GM12878 (cell line): ENCODE measurements at regions not wholly inside any gene's neighbourhood (a gene's known extent, or its start where the extent isn't known, plus 50 kb on each side); places are given as distances from the start of the nearest gene placed in this dataset.

Source experiments
- ATAC-seq: fragments of 200-7000 bp; cut with Tn5 transposase; 3 replicates; pipeline ENCODE4 v1.9.1; 2020; ENCODE audit warnings: mild to moderate bottlenecking, moderate library complexity
- BruUV-seq: library from RNA; stranded (reverse); fragments of 400-500 nt; replicated peaks from 2 replicates; lab custom pipeline; 2021; lab: Mats Ljungman, UMichigan
- CTCF ChIA-PET: fragments of 300-600 bp; sonication (Branson Sonifier 250); formaldehyde crosslinking; extraction: SDS; loops from one replicate; lab custom pipeline; 2021; ENCODE audit warnings: inconsistent platforms; lab: Yijun Ruan, JAX
- POLR2A ChIA-PET: fragments of 350-600 bp; formaldehyde crosslinking; extraction: SDS; loops from one replicate; lab custom pipeline; 2021; ENCODE audit warnings: inconsistent platforms; lab: Charles Lee
- RAD21 ChIA-PET: fragments of 300-600 bp; sonication (Branson Sonifier 250); formaldehyde crosslinking; loops from one replicate; lab custom pipeline; 2023; ENCODE audit warnings: antibody characterized with exemption; ENCODE audit not compliant: unreplicated experiment; lab: Charles Lee
- SMC1A ChIA-PET: fragments of 300-600 bp; sonication (Branson Sonifier 250); formaldehyde crosslinking; loops from one replicate; lab custom pipeline; 2023; ENCODE audit not compliant: unreplicated experiment, uncharacterized antibody; lab: Charles Lee
- DNase-seq: peaks from one replicate; pipeline ENCODE4 v3.0.0-alpha.2; 2011; ENCODE audit warnings: low read depth, low spot score
- FAIRE-seq: peaks from 3 replicates; lab custom pipeline; 2011; peaks lifted over from hg19 to GRCh38; lab: Jason Lieb, UNC
- H2AFZ ChIP-seq: 2 replicates; pipeline ENCODE4 v1.6.0; 2011; ENCODE audit warnings: low read depth, low read length, control low read depth; ENCODE audit not compliant: control insufficient read depth
- H3K27ac ChIP-seq: 2 replicates; pipeline ENCODE4 v1.5.1; 2011; ENCODE audit warnings: control low read depth; ENCODE audit not compliant: control insufficient read depth, insufficient read depth
- H3K27me3 ChIP-seq, 2 experiments: replicated peaks in 1 of 2; 2 replicates each; pipeline versions ENCODE4 v1.6.0 to v1.6.1; 2011; ENCODE audit warnings: low read length in 1 of 2; ENCODE audit not compliant: control insufficient read depth in 2 of 2, insufficient read depth in 2 of 2
- H3K36me3 ChIP-seq, 2 experiments: 2 replicates each; pipeline ENCODE4 v1.5.1; 2011; ENCODE audit warnings: low read length in 1 of 2; ENCODE audit not compliant: control insufficient read depth in 2 of 2, insufficient read depth in 2 of 2
- H3K4me1 ChIP-seq: 2 replicates; pipeline ENCODE4 v1.6.1; 2011; ENCODE audit warnings: mild to moderate bottlenecking, low read length, moderate library complexity, mixed read lengths; ENCODE audit not compliant: control insufficient read depth, insufficient read depth
- H3K4me2 ChIP-seq: 2 replicates; pipeline ENCODE4 v1.6.0; 2011; ENCODE audit warnings: control low read depth; ENCODE audit not compliant: control insufficient read depth, insufficient read depth
- H3K4me3 ChIP-seq: fragments of 200-600 bp; sonication (generic); 2 replicates; pipeline ENCODE4 v1.5.1; 2016
- H3K79me2 ChIP-seq: 2 replicates; pipeline ENCODE4 v1.6.0; 2011; ENCODE audit warnings: low read length; ENCODE audit not compliant: control insufficient read depth, insufficient read depth
- H3K9ac ChIP-seq: 2 replicates; pipeline ENCODE4 v1.8.0; 2011; ENCODE audit warnings: low read length, control low read depth, mixed read lengths; ENCODE audit not compliant: control insufficient read depth, insufficient read depth
- H3K9me3 ChIP-seq: replicated peaks from 3 replicates; pipeline ENCODE4 v1.5.1; 2011; ENCODE audit warnings: mild to moderate bottlenecking, low read length; ENCODE audit not compliant: control insufficient read depth, insufficient read depth
- H4K20me1 ChIP-seq: 2 replicates; pipeline ENCODE4 v1.6.0; 2011; ENCODE audit not compliant: control insufficient read depth, insufficient read depth
- ATF7 ChIP-seq: fragments of 450-650 bp; IDR thresholded peaks from 2 replicates; pipeline ENCODE4 v1.6.1; 2016; ENCODE audit warnings: low read depth, mild to moderate bottlenecking
- KLF5 ChIP-seq: fragments of 450-650 bp; IDR thresholded peaks from 2 replicates; pipeline ENCODE4 v1.6.1; 2014; ENCODE audit warnings: mild to moderate bottlenecking; ENCODE audit not compliant: partially characterized antibody
- MTA2 ChIP-seq: fragments of 450-650 bp; IDR thresholded peaks from 2 replicates; pipeline ENCODE4 v1.6.1; 2016; ENCODE audit warnings: low read depth, mild to moderate bottlenecking, moderate library complexity
- MTA3 ChIP-seq: IDR thresholded peaks from 2 replicates; pipeline ENCODE4 v1.6.1; 2012; ENCODE audit warnings: low read length, inconsistent platforms, borderline replicate concordance
- MYB ChIP-seq: fragments of 150-350 bp; IDR thresholded peaks from 2 replicates; pipeline ENCODE4 v1.6.1; 2014; ENCODE audit warnings: mild to moderate bottlenecking, low read depth, low read length, borderline replicate concordance
- NFYB ChIP-seq: IDR thresholded peaks from 2 replicates; pipeline ENCODE4 v1.6.1; 2011; ENCODE audit warnings: low read depth, mild to moderate bottlenecking, low read length, improper control_type of control experiment, moderate library complexity; ENCODE audit not compliant: insufficient read depth
- NR2C1 ChIP-seq: fragments of 450-650 bp; IDR thresholded peaks from 2 replicates; pipeline ENCODE4 v1.6.1; 2017; ENCODE audit warnings: antibody characterized with exemption, mild to moderate bottlenecking, moderate library complexity
- NR2F1 ChIP-seq: fragments of 450-650 bp; conservative IDR thresholded peaks from 2 replicates; pipeline ENCODE4 v1.6.1; 2017; ENCODE audit warnings: mild to moderate bottlenecking
- PAX8 ChIP-seq: fragments of 450-650 bp; IDR thresholded peaks from 2 replicates; pipeline ENCODE4 v1.6.1; 2017; ENCODE audit warnings: mild to moderate bottlenecking, moderate library complexity
- POLR2A ChIP-seq: IDR thresholded peaks from 2 replicates; pipeline ENCODE4 v1.6.1; 2011; ENCODE audit warnings: low read depth, mild to moderate bottlenecking, low read length
- SIN3A ChIP-seq: IDR thresholded peaks from 2 replicates; pipeline ENCODE4 v1.6.1; 2012; ENCODE audit warnings: low read depth, low read length, improper control_type of control experiment
- ZNF217 ChIP-seq: fragments of 450-650 bp; IDR thresholded peaks from 2 replicates; pipeline ENCODE4 v1.6.1; 2017; ENCODE audit warnings: antibody characterized with exemption, mild to moderate bottlenecking
- WGBS: methylation state at CpG from one replicate; pipeline ENCODE4 v1.1.6; 2016; ENCODE audit warnings: low lambda C conversion rate; ENCODE audit not compliant: insufficient replicate concordance, insufficient coverage; ENCODE audit errors: missing lambda C conversion rate; 5-methylcytosine and 5-hydroxymethylcytosine counted together
- in situ Hi-C: fragments of 300-500 bp; cut with MboI; formaldehyde crosslinking; loops from 9 replicates; pipeline ENCODE4 v1.14.3; 2018; ENCODE audit warnings: mixed read lengths
- intact Hi-C: fragments of 100-400 bp; cut with micrococcal nuclease; formaldehyde crosslinking; loops from one replicate; pipeline ENCODE4 v1.14.2; 2022; ENCODE audit not compliant: unreplicated experiment
- TF ChIP-seq, protein P1 (sequence below): fragments of 450-650 bp; formaldehyde crosslinking; IDR thresholded peaks from 2 replicates; pipeline ENCODE4 v1.4.0; 2020; ENCODE audit warnings: mild to moderate bottlenecking, moderate library complexity

DNA sequence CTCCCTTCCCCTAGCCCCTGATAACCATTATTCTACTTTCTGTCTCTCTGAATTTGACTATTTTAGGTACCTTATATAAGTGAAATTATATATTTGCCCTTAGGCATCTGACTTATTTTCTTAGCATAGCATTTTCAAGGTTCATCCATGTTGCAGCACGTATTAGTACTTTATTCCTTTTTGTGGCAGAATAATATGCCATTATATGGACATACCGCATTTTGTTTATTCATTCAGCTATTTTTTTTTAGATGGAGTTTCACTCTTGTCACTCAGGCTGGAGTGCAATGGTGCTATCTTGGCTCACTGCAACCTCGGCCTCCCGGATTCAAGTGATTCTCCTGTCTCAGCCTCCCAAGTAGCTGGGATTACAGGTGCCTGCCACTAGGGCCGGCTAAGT, 326.2 kb upstream of the PLXNA2 start:
- no peak overlapping the region for H3K4me3 ChIP-seq
- ChIA-PET CTCF (no interaction called here), SMC1A (no interaction called here), POLR2A (no interaction called here), RAD21 (no interaction called here)
- TF ChIP-seq NFYB (no peak), ATF7 (no peak), MTA2 (no peak), KLF5 (no peak), MYB (no peak), SIN3A (no peak), ZNF217 (no peak)
- no peak for ATAC-seq
- H3K9me3 ChIP-seq = no peaks in the 10 kb centered on the region
- BruUV-seq = no TSS peak
- no peak for DNase-seq
- H2AFZ ChIP-seq = no peak overlapping the region
- no peak overlapping the region for H3K27ac ChIP-seq
- intact Hi-C loops (no loop called here), in situ Hi-C loops (no loop called here)
- H3K79me2 ChIP-seq = no peaks in the 10 kb centered on the region
- no peak overlapping the region for H3K4me2 ChIP-seq
- WGBS = 28% methylated on average over 5 of the region's 5 CpGs
- H3K9ac ChIP-seq = no peak overlapping the region
- no peaks in the 10 kb centered on the region for H3K36me3 ChIP-seq
- no peaks in the 10 kb centered on the region for H3K4me1 ChIP-seq
- no peaks in the 10 kb centered on the region; a peak in 1 of 4 replicates for H3K27me3 ChIP-seq
- FAIRE-seq = no peak
- no peaks in the 10 kb centered on the region for H4K20me1 ChIP-seq

GRCh38 chr1:208576425-208576824, 332.2 kb upstream of the PLXNA2 start:
- H3K4me3 ChIP-seq = no peak overlapping the region
- H3K27ac ChIP-seq = no peak overlapping the region
- ChIA-PET RAD21 (no interaction called here), POLR2A (no interaction called here), SMC1A (no interaction called here), CTCF (no interaction called here)
- BruUV-seq = no TSS peak
- H3K4me2 ChIP-seq = no peak overlapping the region
- no peak for FAIRE-seq
- no peak overlapping the region for H3K9ac ChIP-seq
- H3K79me2 ChIP-seq = no peaks in the 10 kb centered on the region
- DNase-seq = no peak
- in situ Hi-C loops (no loop called here), intact Hi-C loops (no loop called here)
- no peaks in the 10 kb centered on the region for H3K4me1 ChIP-seq
- H3K36me3 ChIP-seq = no peaks in the 10 kb centered on the region
- no peaks in the 10 kb centered on the region for H3K27me3 ChIP-seq
- H4K20me1 ChIP-seq = no peaks in the 10 kb centered on the region
- 16% methylated on average over 4 of the region's 4 CpGs for WGBS
- ATAC-seq = no peak
- H2AFZ ChIP-seq = no peak overlapping the region
- no peaks in the 10 kb centered on the region for H3K9me3 ChIP-seq
- TF ChIP-seq POLR2A = no peak
- no peak for TF ChIP-seq PAX8
- TF ChIP-seq, protein P1, sequence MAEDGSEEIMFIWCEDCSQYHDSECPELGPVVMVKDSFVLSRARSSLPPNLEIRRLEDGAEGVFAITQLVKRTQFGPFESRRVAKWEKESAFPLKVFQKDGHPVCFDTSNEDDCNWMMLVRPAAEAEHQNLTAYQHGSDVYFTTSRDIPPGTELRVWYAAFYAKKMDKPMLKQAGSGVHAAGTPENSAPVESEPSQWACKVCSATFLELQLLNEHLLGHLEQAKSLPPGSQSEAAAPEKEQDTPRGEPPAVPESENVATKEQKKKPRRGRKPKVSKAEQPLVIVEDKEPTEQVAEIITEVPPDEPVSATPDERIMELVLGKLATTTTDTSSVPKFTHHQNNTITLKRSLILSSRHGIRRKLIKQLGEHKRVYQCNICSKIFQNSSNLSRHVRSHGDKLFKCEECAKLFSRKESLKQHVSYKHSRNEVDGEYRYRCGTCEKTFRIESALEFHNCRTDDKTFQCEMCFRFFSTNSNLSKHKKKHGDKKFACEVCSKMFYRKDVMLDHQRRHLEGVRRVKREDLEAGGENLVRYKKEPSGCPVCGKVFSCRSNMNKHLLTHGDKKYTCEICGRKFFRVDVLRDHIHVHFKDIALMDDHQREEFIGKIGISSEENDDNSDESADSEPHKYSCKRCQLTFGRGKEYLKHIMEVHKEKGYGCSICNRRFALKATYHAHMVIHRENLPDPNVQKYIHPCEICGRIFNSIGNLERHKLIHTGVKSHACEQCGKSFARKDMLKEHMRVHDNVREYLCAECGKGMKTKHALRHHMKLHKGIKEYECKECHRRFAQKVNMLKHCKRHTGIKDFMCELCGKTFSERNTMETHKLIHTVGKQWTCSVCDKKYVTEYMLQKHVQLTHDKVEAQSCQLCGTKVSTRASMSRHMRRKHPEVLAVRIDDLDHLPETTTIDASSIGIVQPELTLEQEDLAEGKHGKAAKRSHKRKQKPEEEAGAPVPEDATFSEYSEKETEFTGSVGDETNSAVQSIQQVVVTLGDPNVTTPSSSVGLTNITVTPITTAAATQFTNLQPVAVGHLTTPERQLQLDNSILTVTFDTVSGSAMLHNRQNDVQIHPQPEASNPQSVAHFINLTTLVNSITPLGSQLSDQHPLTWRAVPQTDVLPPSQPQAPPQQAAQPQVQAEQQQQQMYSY (CRISPR knock-in tag) = no peak
- TF ChIP-seq NR2F1 = no peak
- TF ChIP-seq MTA3 = no peak
- no peak for TF ChIP-seq NR2C1
- TF ChIP-seq, all 136 proteins: peak for 0
